ENCODE measurements at regions not wholly inside any gene's neighbourhood (a gene's known extent, or its start where the extent isn't known, plus 50 kb on each side); places are given as distances from the start of the nearest gene placed in this dataset.
"Not testable (repeated sequence)": the region's sequence is repeated elsewhere in the genome, so short reads cannot be mapped to it uniquely, and the experiment has no call there.

GRCh38 chr7:101679653-101680173, 50.6 kb upstream of the MYL10 start:
- not testable (repeated sequence) for H3K4me3 ChIP-seq, H3K4me1 ChIP-seq, H3K27me3 ChIP-seq, H3K36me3 ChIP-seq, H3K27ac ChIP-seq, DNase-seq, H3K9me3 ChIP-seq

- H3K36me3 ChIP-seq, result no peaks in the 10 kb centered on the region
- no peak overlapping the region for H3K4me3 ChIP-seq
- H3K27me3 ChIP-seq, result no peaks in the 10 kb centered on the region
- no peaks in the 10 kb centered on the region for H3K9me3 ChIP-seq
- TF ChIP-seq POLR2A (IDR thresholded peaks at IDR 0.05) (no peak), CTCF (IDR thresholded peaks at IDR 0.05) (no peak)
- no peak overlapping the region for H3K27ac ChIP-seq
- DNase-seq, result no peak
- H3K4me1 ChIP-seq, result peaks cover 0 to 4% (median 0%) of the 10 kb centered on the region in 4 donors
These were observed 51.5 kb upstream of the MYL10 start for GRCh38 chr7:101680406-101681145.

GRCh38 chr7:101681170-101682007, 52.3 kb upstream of the MYL10 start:
- Histone ChIP-seq H3K4me1 (peaks cover 0 to 4% (median 0%) of the 10 kb centered on the region in 4 donors), H3K4me3 (no peak overlapping the region), H3K27ac (no peak overlapping the region), H3K9me3 (no peaks in the 10 kb centered on the region), H3K27me3 (no peaks in the 10 kb centered on the region), H3K36me3 (no peaks in the 10 kb centered on the region)
- DNase-seq, result no peak
- TF ChIP-seq POLR2A (IDR thresholded peaks at IDR 0.05) (no peak), CTCF (IDR thresholded peaks at IDR 0.05) (no peak)

- no peaks in the 10 kb centered on the region for H3K9me3 ChIP-seq
- no peak for TF ChIP-seq POLR2A (IDR thresholded peaks at IDR 0.05)
- no peak for TF ChIP-seq CTCF (IDR thresholded peaks at IDR 0.05)
- peaks cover 0 to 25% (median 6%) of the 10 kb centered on the region in 4 donors for H3K4me1 ChIP-seq
- no peaks in the 10 kb centered on the region for H3K27me3 ChIP-seq
- no peaks in the 10 kb centered on the region for H3K36me3 ChIP-seq
- no peak overlapping the region for H3K4me3 ChIP-seq
- H3K27ac ChIP-seq, result no peak overlapping the region
- DNase-seq, result no peak
These were observed 55.9 kb upstream of the MYL10 start for GRCh38 chr7:101684983-101685330.

GRCh38 chr7:101686030-101686429, 56.9 kb upstream of the MYL10 start:
- Histone ChIP-seq H3K4me3 (no peak overlapping the region), H3K4me1 (peaks cover 0 to 30% (median 6%) of the 10 kb centered on the region in 4 donors), H3K27me3 (no peaks in the 10 kb centered on the region), H3K36me3 (no peaks in the 10 kb centered on the region), H3K27ac (no peak overlapping the region), H3K9me3 (no peaks in the 10 kb centered on the region)
- DNase-seq, result no peak
- TF ChIP-seq CTCF (IDR thresholded peaks at IDR 0.05), result no peak

GRCh38 chr7:101687081-101687480, 58.0 kb upstream of the MYL10 start:
- Histone ChIP-seq H3K4me1 (peaks cover 0 to 29% (median 6%) of the 10 kb centered on the region in 4 donors), H3K4me3 (no peak overlapping the region), H3K27ac (no peak overlapping the region), H3K9me3 (no peaks in the 10 kb centered on the region), H3K36me3 (no peaks in the 10 kb centered on the region), H3K27me3 (no peaks in the 10 kb centered on the region)
- no peak for TF ChIP-seq CTCF (IDR thresholded peaks at IDR 0.05)
- TF ChIP-seq POLR2A (IDR thresholded peaks at IDR 0.05), result no peak
- DNase-seq, result no peak
